K562 (cell line): ENCODE measurements at regions not wholly inside any gene's neighbourhood (a gene's known extent, or its start where the extent isn't known, plus 50 kb on each side); places are given as distances from the start of the nearest gene placed in this dataset.
"Not testable (repeated sequence)": the region's sequence is repeated elsewhere in the genome, so short reads cannot be mapped to it uniquely, and the experiment has no call there.

ENCODE experiments used
- ATF3 ChIP-seq, 2 experiments: fragments of 450-650 bp in 1 of 2; sonication (generic) in 1 of 2; formaldehyde crosslinking in 1 of 2; IDR thresholded peaks in 1 of 2; conservative IDR thresholded peaks in 1 of 2; 2 replicates each; pipeline versions ENCODE4 v1.6.1 to v1.8.1; 2016 to 2023; ENCODE audit warnings: mild to moderate bottlenecking in 2 of 2, moderate library complexity in 2 of 2, inconsistent platforms in 1 of 2, missing genetic modification reagents in 1 of 2
- CHD2 ChIP-seq: IDR thresholded peaks from 2 replicates; pipeline ENCODE4 v1.6.1; 2011; ENCODE audit warnings: low read depth, low read length
- MAFK ChIP-seq: IDR thresholded peaks from 2 replicates; pipeline ENCODE4 v1.6.1; 2011; ENCODE audit warnings: low read length, improper control_type of control experiment
- POLR2A ChIP-seq: fragments of 450-650 bp; conservative IDR thresholded peaks from 2 replicates; pipeline ENCODE4 v1.6.1; 2016
- RAD21 ChIP-seq, 2 experiments: fragments of 250-450 bp in 1 of 2; fragments of 450-650 bp in 1 of 2; sonication (Bioruptor Pico) in 1 of 2; formaldehyde crosslinking in 1 of 2; IDR thresholded peaks in 1 of 2; conservative IDR thresholded peaks in 1 of 2; 2 replicates each; pipeline versions ENCODE4 v1.4.0 to v1.8.0; 2020 to 2022; ENCODE audit warnings: mild to moderate bottlenecking in 2 of 2, moderate library complexity in 1 of 2
- RBM17 ChIP-seq: fragments of 200-400 bp; formaldehyde crosslinking; IDR thresholded peaks from 2 replicates; pipeline ENCODE4 v1.6.1; 2017; ENCODE audit warnings: low read depth, mild to moderate bottlenecking, low read length, borderline replicate concordance
- SREBF2 ChIP-seq: sonication (generic); formaldehyde crosslinking; IDR thresholded peaks from 2 replicates; pipeline ENCODE4 v1.4.0; 2020; ENCODE audit warnings: mild to moderate bottlenecking, missing genetic modification reagents
- STAT6 ChIP-seq: sonication (generic); formaldehyde crosslinking; IDR thresholded peaks from 2 replicates; pipeline ENCODE4 v1.8.1; 2023; ENCODE audit warnings: mild to moderate bottlenecking, missing genetic modification reagents
- WHSC1 ChIP-seq: IDR thresholded peaks from one replicate; pipeline ENCODE4 v1.6.1; 2012; ENCODE audit warnings: low read length, control low read depth, inconsistent platforms
- TF ChIP-seq, protein P1 (sequence below), 3 experiments: IDR thresholded peaks in 2 of 3; conservative IDR thresholded peaks in 1 of 3; 2 replicates each; pipeline ENCODE4 v1.5.1; 2011 to 2012; ENCODE audit warnings: low read length in 3 of 3, mild to moderate bottlenecking in 3 of 3, control low read depth in 2 of 3, improper control_type of control experiment in 1 of 3, inconsistent platforms in 1 of 3, low read depth in 1 of 3, mixed read lengths in 1 of 3, moderate library complexity in 1 of 3; ENCODE audit not compliant: insufficient read depth in 2 of 3

DNA sequence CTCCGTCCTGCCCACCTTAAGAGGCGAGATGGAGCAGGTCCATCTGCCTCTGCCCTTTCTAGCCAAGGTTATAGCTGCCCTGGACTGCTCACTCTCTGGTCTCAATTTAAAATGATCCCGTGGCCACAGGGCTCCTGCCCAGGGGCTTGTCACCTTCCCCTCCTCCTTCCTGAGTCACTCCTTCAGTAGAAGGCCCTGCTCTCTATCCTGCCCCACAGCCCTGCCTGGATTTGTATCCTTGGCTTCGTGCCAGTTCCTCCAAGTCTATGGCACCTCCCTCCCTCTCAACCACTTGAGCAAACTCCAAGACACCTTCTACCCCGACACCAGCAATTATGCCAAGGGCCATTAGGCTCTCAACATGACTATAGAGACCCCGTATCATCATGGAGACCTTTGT, 105.3 kb upstream of the PZP start:
- not testable (repeated sequence) for TF ChIP-seq SREBF2 (CRISPR knock-in tag); WHSC1; STAT6 (CRISPR knock-in tag); RBM17; CHD2; ATF3 (IDR thresholded peaks at IDR 0.05); ATF3 (CRISPR knock-in tag; conservative IDR thresholded peaks at IDR 0.05); POLR2A; RAD21 (CRISPR knock-in tag; conservative IDR thresholded peaks at IDR 0.05 in 1 of 2, IDR thresholded peaks at IDR 0.05 in 1 of 2); MAFK
- TF ChIP-seq, protein P1, sequence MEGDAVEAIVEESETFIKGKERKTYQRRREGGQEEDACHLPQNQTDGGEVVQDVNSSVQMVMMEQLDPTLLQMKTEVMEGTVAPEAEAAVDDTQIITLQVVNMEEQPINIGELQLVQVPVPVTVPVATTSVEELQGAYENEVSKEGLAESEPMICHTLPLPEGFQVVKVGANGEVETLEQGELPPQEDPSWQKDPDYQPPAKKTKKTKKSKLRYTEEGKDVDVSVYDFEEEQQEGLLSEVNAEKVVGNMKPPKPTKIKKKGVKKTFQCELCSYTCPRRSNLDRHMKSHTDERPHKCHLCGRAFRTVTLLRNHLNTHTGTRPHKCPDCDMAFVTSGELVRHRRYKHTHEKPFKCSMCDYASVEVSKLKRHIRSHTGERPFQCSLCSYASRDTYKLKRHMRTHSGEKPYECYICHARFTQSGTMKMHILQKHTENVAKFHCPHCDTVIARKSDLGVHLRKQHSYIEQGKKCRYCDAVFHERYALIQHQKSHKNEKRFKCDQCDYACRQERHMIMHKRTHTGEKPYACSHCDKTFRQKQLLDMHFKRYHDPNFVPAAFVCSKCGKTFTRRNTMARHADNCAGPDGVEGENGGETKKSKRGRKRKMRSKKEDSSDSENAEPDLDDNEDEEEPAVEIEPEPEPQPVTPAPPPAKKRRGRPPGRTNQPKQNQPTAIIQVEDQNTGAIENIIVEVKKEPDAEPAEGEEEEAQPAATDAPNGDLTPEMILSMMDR (IDR thresholded peaks at IDR 0.05 in 2 of 3, conservative IDR thresholded peaks at IDR 0.05 in 1 of 3; ENCODE audit: insufficient read depth in 2 of 3, low read depth in 1 of 3, low read length in 3 of 3), result not testable (repeated sequence)
